Effector memory CD8-positive, alpha-beta T cell (primary cell): ENCODE measurements at regions not wholly inside any gene's neighbourhood (a gene's known extent, or its start where the extent isn't known, plus 50 kb on each side); places are given as distances from the start of the nearest gene placed in this dataset.
"Not testable (repeated sequence)": the region's sequence is repeated elsewhere in the genome, so short reads cannot be mapped to it uniquely, and the experiment has no call there.

Experiments used
- ATAC-seq: fragments of 150-1000 bp; cut with Tn5 transposase; replicated peaks from 2 replicates; pipeline ENCODE4 v1.10.0; 2021; ENCODE audit warnings: mild to moderate bottlenecking, moderate library complexity
- DNase-seq, 3 experiments: peaks; one replicate each; pipeline ENCODE4 v3.0.0; 2021
- H3K27ac Mint-ChIP-seq, 2 donors: one replicate each; pipeline ENCODE4 v1.8.0; 2022; ENCODE audit warnings: mild to moderate bottlenecking in 2 of 2, mixed read lengths in 2 of 2, moderate library complexity in 2 of 2
- H3K27me3 Mint-ChIP-seq, 2 donors: one replicate each; pipeline ENCODE4 v1.8.0; 2022; ENCODE audit warnings: mixed read lengths in 2 of 2
- H3K36me3 Mint-ChIP-seq: one replicate; pipeline ENCODE4 v1.8.0; 2022; ENCODE audit warnings: mild to moderate bottlenecking, moderate library complexity, mixed read lengths; ENCODE audit not compliant: insufficient read depth
- H3K4me1 Mint-ChIP-seq, 2 donors: one replicate each; pipeline ENCODE4 v1.8.0; 2022; ENCODE audit warnings: low read depth in 2 of 2, mixed read lengths in 2 of 2
- H3K4me3 Mint-ChIP-seq, 2 donors: one replicate each; pipeline ENCODE4 v1.8.0; 2022; ENCODE audit warnings: mild to moderate bottlenecking in 2 of 2, mixed read lengths in 2 of 2, moderate library complexity in 2 of 2
- H3K9me3 Mint-ChIP-seq, 2 donors: one replicate each; pipeline ENCODE4 v1.8.0; 2022; ENCODE audit warnings: mixed read lengths in 2 of 2

DNA sequence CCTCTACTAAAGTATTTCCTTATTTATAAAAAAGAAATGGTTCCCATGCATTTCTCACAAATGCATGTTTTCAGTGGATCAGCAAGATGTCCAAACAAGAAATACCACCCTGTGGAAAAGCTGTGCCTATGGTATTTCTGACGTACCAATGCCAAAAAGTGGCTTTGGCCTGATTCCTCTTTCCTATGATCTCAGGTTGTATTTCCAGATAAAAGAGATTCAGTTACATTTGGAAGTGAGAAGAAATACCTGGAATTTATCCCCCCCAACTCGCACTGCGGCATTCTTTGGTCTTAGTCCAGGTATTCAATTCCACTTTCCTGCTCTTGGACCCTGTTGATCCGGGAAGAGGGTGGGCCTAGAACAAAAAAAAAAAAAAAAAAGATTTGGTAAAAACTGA, 815.9 kb upstream of the FRG1 start:
- no peak overlapping the region for H3K27ac Mint-ChIP-seq
- H3K27me3 Mint-ChIP-seq: no peaks in the 10 kb centered on the region
- H3K4me1 Mint-ChIP-seq: no peaks in the 10 kb centered on the region
- peaks cover 0 to 13% of the 10 kb centered on the region in 2 donors for H3K9me3 Mint-ChIP-seq
- DNase-seq: no peak
- ATAC-seq: no peak
- H3K4me3 Mint-ChIP-seq: no peak overlapping the region
- no peaks in the 10 kb centered on the region for H3K36me3 Mint-ChIP-seq

DNA sequence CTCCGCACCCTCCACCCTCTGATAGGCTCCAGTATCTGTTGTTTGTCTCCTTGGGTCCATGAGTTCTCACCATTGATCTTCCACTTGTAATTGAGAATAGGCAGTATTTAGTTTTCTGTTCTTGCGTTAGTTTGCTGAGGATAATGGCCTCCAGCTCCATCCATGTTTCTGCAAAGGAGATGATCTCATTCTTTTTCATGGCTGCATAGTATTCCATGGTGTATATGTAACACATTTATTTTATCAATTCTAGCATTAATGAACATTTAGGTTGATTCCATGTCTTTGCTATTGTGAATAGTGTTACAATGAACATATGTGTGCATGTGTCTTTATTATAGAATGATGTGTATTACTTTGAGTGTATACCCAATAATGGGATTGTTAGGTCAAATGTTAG, 814.6 kb upstream of the FRG1 start:
- H3K4me3 Mint-ChIP-seq: no peak overlapping the region

DNA sequence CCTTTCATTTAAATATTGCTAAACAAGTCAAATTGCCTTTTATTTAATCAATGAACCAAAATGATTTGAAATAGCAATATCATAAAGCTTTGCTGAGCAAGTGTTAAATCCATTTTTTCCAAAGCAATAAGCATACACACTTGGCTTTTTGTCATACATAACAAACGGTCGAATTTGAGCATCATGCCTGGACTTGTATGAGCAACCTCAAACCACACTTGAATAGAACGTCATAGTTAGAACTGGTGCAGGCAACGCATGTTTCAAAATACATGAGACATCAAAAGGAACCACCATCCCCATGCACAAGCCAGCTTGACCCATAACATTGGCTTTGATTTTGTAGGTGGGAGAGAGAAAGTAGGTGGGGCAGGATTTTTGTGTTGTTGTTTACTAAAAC, 812.3 kb upstream of the FRG1 start:
- Mint-ChIP-seq H3K4me1 (no peaks in the 10 kb centered on the region), H3K9me3 (peaks cover 7 to 12% of the 10 kb centered on the region in 2 donors), H3K27ac (no peak overlapping the region), H3K27me3 (no peaks in the 10 kb centered on the region), H3K36me3 (no peaks in the 10 kb centered on the region), H3K4me3 (no peak overlapping the region)
- ATAC-seq (no peak), DNase-seq (no peak)

More for the DNA sequence above, 814.6 kb upstream of the FRG1 start:
- Mint-ChIP-seq H3K4me1 (no peaks in the 10 kb centered on the region), H3K9me3 (peaks cover 5 to 11% of the 10 kb centered on the region in 2 donors), H3K36me3 (no peaks in the 10 kb centered on the region), H3K27ac (no peak overlapping the region), H3K27me3 (no peaks in the 10 kb centered on the region)
- DNase-seq (no peak), ATAC-seq (no peak)

DNA sequence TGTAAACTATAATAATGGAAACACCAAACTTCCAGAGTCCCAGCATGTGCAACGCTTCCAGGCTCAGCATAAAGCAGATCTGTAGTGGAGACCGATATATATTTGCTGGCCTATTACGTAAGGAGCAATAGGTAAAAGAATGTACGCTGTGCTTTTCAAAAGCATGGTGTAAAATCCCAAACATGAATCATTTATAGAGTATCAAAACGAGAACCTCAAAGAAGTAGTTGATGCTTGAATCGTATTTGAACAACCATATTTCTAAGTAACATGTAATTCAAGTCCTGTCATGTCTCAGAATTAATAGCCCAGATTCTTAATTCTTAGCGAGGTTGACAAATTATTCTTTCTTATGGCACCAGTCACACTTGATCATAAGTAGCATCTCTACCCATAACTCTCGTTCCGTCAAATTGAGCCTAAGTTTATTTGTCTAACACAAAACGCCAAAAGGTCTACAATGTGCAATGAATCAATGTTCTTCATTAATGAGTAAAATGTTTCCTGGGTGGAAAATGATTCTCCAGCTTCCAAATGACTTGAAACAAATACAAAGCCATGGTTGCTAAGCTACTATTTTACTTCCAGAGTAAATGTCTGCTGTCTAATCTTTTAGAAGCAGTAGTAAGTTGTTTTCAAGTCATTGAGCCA, 811.5 kb upstream of the FRG1 start:
- no peaks in the 10 kb centered on the region for H3K36me3 Mint-ChIP-seq
- no peak overlapping the region for H3K27ac Mint-ChIP-seq
- no peak for ATAC-seq

DNA sequence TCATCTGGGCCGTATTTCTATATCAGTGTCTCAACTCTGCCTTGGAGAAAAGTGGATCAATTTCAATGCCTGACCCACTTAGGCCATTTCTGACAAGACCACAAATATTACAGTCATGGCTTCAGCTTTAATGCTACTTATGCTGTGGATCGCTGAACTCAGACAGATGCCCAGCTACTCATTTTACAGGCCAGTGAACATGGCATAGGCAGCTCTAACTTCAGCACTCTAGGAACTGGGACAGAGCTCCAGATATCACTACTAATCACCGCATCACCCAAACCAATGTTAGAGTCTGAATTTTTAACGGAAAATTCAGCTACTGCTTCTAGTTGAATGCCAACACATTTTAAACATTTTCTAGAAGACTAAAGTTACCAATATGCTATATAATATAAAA, 809.6 kb upstream of the FRG1 start:
- Mint-ChIP-seq H3K27ac (no peak overlapping the region), H3K36me3 (no peaks in the 10 kb centered on the region), H3K27me3 (no peaks in the 10 kb centered on the region), H3K4me3 (no peak overlapping the region), H3K4me1 (no peaks in the 10 kb centered on the region), H3K9me3 (peaks cover 8 to 21% of the 10 kb centered on the region in 2 donors)
- DNase-seq: no peak
- ATAC-seq: no peak

More for the DNA sequence above, 811.5 kb upstream of the FRG1 start:
- Mint-ChIP-seq H3K4me1 (no peaks in the 10 kb centered on the region), H3K27me3 (no peaks in the 10 kb centered on the region), H3K4me3 (no peak overlapping the region), H3K9me3 (peaks cover 7 to 12% of the 10 kb centered on the region in 2 donors)
- DNase-seq: no peak

DNA sequence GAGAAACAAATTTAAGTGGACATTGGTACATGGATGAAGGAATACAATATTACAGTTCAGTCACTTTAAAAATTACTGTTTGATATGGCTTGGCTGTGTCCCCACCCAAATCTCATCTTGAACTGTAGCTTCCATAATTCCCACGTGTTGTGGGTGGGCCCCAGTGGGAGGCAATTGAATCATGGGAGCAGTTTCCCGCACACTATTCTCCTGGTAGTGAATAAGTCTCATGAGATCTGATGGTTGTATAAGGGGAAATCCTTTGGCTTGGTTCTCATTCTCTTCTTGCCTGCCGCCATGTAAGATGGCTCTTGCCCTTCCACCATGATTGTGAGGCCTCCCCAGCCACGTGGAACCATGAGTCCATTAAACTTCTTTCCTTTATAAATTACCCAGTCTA, 804.2 kb upstream of the FRG1 start:
- H3K36me3 Mint-ChIP-seq: no peaks in the 10 kb centered on the region
- DNase-seq: no peak
- no peak for ATAC-seq
- peaks cover 8 to 19% of the 10 kb centered on the region in 2 donors for H3K9me3 Mint-ChIP-seq
- H3K4me1 Mint-ChIP-seq: no peaks in the 10 kb centered on the region
- no peak overlapping the region for H3K27ac Mint-ChIP-seq
- H3K27me3 Mint-ChIP-seq: no peaks in the 10 kb centered on the region
- no peak overlapping the region for H3K4me3 Mint-ChIP-seq

DNA sequence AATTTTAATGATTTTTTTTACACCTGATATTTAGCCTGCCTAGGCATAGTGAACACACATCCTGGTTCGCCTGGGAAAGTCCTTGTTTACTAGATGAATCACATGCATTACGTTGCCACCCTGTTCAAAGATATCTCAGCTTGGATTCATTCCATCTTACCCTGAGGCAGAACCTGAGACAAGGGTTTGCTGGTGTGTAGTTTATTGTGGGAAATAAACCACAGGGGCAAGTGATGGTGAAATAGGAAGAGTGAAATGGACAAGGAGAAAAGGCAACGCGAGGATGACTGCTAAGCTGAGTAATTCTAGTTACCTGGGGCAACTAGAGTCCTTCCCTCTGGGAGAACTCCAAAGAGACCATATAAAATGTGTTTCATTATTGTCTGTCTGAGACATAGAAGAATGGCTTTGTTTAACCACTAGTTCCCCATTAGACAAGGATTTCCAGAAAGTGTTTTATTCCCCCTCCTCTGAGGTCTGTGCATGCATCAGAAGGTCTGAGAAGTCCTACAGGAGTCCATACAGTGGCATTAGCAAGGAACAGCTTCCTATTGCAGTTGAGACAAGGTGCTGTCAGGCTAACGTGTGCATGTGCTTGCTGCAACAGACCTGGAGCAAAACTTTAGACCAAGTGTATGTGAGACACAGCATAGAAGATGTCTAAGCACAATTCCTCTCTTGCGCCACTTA, 797.3 kb upstream of the FRG1 start:
- DNase-seq: no peak
- Mint-ChIP-seq H3K27ac (no peak overlapping the region), H3K4me3 (no peak overlapping the region), H3K36me3 (no peaks in the 10 kb centered on the region), H3K4me1 (no peaks in the 10 kb centered on the region), H3K9me3 (peaks cover 7 to 13% of the 10 kb centered on the region in 2 donors), H3K27me3 (no peaks in the 10 kb centered on the region)
- ATAC-seq: no peak

DNA sequence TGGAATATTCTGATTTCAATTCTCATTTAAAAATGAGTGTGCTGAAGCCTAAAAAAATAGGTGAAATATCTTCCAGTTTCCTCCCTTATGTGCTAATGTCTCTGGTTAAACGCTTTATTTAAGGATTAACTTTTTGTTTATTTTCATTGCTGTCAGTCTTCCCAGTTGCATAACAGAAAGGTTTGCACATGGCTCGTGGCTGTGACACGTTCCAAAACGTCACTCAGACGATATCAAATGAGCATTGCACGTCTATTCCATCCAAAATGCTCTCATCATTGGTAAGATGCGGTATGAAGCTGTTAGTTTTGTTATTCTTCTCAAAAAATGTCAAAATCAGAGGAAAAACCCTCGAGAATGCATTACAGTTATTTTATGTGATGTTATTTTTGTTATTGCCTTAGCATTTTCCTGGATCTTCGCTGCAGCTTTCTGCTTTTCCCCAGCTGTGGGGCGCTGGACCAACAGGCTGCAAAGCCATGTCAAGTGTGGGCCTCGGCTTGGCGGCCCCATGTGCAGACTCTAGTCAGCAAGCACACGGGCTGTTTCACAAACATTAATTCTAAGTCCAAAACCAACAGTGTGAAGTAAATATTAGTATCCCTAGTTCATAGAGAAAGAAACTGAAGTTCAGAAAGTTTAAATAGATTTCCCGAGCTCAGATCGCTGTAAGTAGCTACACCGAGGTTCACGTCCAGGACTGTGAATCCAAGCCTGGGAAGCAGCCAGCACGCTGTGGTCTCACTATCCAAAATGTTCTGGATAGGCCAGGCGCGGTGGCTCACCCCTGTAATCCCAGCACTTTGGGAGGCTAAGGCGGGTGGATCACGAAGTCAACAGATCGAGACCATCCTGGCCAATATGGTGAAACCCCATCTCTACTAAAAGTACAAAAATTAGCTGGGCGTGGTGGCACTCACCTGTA, 793.4 kb upstream of the FRG1 start:
- no peak overlapping the region for H3K27ac Mint-ChIP-seq
- DNase-seq (no peak), ATAC-seq (no peak)
- H3K9me3 Mint-ChIP-seq: peaks cover 12 to 16% of the 10 kb centered on the region in 2 donors
- H3K27me3 Mint-ChIP-seq: no peaks in the 10 kb centered on the region
- H3K4me3 Mint-ChIP-seq: no peak overlapping the region
- no peaks in the 10 kb centered on the region for H3K4me1 Mint-ChIP-seq
- no peaks in the 10 kb centered on the region for H3K36me3 Mint-ChIP-seq

DNA sequence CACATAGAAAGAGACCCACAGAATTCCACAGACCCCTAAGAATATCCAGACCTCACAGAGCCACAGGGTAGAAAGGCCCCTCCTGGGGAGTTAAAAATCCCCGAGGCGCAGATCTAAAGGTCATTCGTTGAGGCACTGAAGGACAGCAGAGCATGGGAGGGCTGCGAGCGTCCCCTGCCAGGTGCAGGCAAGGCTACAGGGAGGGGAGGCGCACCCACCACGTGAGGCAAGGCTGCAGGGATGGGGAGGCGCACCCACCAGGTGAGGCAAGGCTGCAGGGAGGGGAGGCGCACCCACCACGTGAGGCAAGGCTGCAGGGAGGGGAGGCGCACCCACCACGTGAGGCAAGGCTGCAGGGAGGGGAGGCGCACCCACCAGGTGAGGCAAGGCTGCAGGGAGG, 785.6 kb upstream of the FRG1 start:
- not testable (repeated sequence) for H3K27me3 Mint-ChIP-seq, DNase-seq, H3K4me1 Mint-ChIP-seq, H3K27ac Mint-ChIP-seq, ATAC-seq, H3K4me3 Mint-ChIP-seq, H3K36me3 Mint-ChIP-seq
- H3K9me3 Mint-ChIP-seq: peaks cover 11 to 30% of the 10 kb centered on the region in 2 donors

DNA sequence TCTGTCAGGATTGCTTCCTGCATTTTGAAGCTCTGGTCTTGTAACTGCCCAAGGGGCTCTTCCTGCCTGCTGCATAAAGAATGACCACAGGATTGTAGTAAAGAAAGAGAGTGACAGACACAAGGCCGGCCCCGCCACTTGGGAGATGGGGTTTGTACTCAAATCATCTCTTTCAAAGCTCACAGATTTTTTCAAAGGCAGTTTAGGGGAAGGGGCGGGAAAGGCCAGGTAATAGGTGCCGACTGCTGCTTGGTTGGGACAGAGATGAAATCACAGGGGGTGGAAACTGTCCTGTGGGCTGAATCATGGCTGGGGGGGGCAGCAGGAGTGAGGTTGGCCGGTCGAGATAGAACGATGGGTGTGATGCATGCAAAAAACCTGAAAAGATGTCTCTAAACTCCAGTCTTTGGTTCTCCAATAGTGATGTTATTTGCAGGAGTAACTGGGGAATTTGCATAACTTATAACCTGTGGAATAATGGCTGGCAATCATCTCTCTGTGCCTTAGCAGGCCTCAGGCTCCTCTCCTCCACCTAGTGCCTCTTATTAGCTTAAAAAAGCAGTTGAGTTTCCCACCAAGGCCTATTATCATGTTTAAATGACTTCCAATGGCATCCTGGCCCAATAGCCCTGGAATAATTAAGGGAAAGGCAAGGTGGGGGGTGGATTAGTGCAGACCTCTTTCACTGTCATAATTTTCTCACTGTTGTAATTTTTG, 778.4 kb upstream of the FRG1 start:
- H3K27ac Mint-ChIP-seq: no peak overlapping the region
- no peak for DNase-seq
- H3K4me1 Mint-ChIP-seq: no peaks in the 10 kb centered on the region
- no peak overlapping the region for H3K4me3 Mint-ChIP-seq
- ATAC-seq: no peak
- H3K27me3 Mint-ChIP-seq: no peaks in the 10 kb centered on the region
- no peaks in the 10 kb centered on the region for H3K36me3 Mint-ChIP-seq
- peaks cover 4 to 14% of the 10 kb centered on the region in 2 donors for H3K9me3 Mint-ChIP-seq

DNA sequence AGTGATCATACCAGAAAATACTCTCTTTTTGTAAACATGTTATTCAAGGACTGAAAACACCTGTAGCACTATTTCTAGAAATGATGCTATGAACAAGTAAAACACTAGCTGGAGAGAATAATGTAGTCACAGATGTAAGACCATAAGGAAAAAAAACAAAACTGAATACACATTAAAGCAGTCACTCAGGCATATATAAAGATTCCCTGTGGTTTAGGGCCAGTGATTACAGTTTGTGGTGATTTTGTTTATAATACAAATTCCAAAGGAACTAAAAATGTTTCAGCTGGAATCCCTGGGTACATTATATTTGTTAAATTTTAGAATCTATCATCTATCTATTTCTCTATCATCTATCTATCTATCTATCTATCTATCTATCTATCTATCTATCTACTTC, 777.8 kb upstream of the FRG1 start:
- Mint-ChIP-seq H3K27me3 (no peaks in the 10 kb centered on the region), H3K27ac (no peak overlapping the region), H3K4me1 (no peaks in the 10 kb centered on the region), H3K36me3 (no peaks in the 10 kb centered on the region), H3K4me3 (no peak overlapping the region), H3K9me3 (peaks cover 4 to 14% of the 10 kb centered on the region in 2 donors)
- ATAC-seq: no peak
- DNase-seq: no peak

DNA sequence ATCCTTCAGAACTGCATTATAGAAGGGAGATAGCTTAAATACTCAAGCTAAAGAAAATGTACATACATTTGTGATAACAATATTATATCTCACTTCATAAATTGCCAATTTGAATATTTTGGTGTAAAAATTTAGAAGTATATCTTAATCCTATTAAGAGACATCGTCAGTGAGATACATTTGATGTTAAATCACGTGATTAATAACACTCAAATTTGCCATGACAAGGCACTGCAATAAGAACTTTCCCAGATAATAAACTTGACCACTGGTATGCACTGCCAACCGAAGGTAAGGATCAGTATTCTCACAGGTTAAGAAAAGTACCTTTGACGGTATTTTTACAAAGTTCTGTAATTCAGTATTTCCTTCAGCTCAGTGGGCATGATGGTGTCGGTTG, 764.7 kb upstream of the FRG1 start:
- H3K4me3 Mint-ChIP-seq: no peak overlapping the region
- no peak overlapping the region for H3K27ac Mint-ChIP-seq

DNA sequence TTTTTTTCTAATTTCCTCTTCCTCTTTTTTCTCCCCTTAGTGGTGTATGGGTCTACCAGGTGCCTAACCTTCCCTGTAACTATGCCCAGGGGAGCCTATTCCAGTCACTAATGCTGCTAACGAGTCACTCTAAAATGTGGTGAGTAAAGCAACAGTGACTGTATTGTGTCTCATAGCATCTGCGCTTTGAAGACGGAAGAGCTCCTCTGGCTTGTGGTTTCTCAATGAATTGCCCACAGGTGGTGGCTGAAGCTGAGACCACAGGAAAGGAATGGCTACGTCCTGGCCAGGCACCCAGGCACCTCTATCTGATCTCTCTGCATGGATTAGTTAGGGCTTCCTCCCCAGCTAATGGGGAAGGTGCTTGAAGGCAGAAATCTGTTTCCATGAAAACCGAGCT, 763.5 kb upstream of the FRG1 start:
- DNase-seq (no peak), ATAC-seq (no peak)
- Mint-ChIP-seq H3K4me3 (no peak overlapping the region), H3K4me1 (no peaks in the 10 kb centered on the region), H3K36me3 (no peaks in the 10 kb centered on the region), H3K27ac (no peak overlapping the region), H3K9me3 (peaks cover 6 to 34% of the 10 kb centered on the region in 2 donors), H3K27me3 (no peaks in the 10 kb centered on the region)

More for the DNA sequence above, 764.7 kb upstream of the FRG1 start:
- Mint-ChIP-seq H3K9me3 (peaks cover 9 to 31% of the 10 kb centered on the region in 2 donors), H3K4me1 (no peaks in the 10 kb centered on the region), H3K36me3 (no peaks in the 10 kb centered on the region), H3K27me3 (no peaks in the 10 kb centered on the region)
- DNase-seq: no peak
- ATAC-seq: no peak
